Gastroesophageal sphincter (tissue), 2 donors: ENCODE measurements at regions not wholly inside any gene's neighbourhood (a gene's known extent, or its start where the extent isn't known, plus 50 kb on each side); places are given as distances from the start of the nearest gene placed in this dataset.

ENCODE experiments used
- EP300 ChIP-seq: sonication (generic); formaldehyde crosslinking; IDR thresholded peaks from one replicate; pipeline ENCODE4 v1.6.1; 2017; ENCODE audit warnings: antibody characterized with exemption, mild to moderate bottlenecking
- POLR2A ChIP-seq, 2 donors: fragments of 450-650 bp; IDR thresholded peaks; one replicate each; pipeline ENCODE4 v1.6.1; 2017; ENCODE audit warnings: antibody characterized with exemption in 2 of 2, mild to moderate bottlenecking in 2 of 2, moderate library complexity in 1 of 2
- POLR2AphosphoS5 ChIP-seq: sonication (generic); formaldehyde crosslinking; IDR thresholded peaks from one replicate; pipeline ENCODE4 v1.6.1; 2017; ENCODE audit warnings: antibody characterized with exemption

- TF ChIP-seq EP300, result no peak
- TF ChIP-seq POLR2A (IDR thresholded peaks at IDR 0.05), result no peak
- TF ChIP-seq POLR2AphosphoS5, result no peak
Observed at GRCh38 chr7:136588216-136588615, 280.2 kb upstream of the CHRM2 start.
